ENCODE measurements at regions not wholly inside any gene's neighbourhood (a gene's known extent, or its start where the extent isn't known, plus 50 kb on each side); places are given as distances from the start of the nearest gene placed in this dataset.

DNA sequence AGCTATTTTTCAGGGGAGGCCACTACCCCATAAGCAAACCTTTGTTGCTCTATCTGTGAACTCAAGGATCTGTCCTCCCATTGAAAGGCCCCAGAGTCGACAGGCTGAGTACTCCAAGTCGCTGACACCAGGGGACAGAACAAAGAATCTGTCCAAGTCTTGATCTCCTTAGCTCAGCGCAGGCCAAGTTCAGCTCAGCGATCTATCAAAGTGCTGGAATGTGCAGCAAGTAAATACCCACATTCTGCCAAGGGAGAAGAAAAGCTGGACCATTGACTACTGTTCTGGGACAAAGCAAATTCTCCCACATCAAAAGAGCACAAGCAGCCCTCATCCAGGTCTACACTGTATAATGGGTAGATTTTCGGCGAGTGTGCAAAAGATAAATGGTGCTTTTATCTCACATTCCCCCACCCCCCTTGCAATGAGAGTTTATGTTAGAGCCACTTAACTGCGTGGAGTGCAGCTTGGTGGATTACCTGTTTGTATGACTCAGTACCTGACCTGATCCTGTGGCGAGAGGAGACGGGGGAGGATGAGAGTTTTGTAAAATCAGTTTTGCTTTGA lies 391.7 kb upstream of the SGCG start:
- TF ChIP-seq, protein P1, sequence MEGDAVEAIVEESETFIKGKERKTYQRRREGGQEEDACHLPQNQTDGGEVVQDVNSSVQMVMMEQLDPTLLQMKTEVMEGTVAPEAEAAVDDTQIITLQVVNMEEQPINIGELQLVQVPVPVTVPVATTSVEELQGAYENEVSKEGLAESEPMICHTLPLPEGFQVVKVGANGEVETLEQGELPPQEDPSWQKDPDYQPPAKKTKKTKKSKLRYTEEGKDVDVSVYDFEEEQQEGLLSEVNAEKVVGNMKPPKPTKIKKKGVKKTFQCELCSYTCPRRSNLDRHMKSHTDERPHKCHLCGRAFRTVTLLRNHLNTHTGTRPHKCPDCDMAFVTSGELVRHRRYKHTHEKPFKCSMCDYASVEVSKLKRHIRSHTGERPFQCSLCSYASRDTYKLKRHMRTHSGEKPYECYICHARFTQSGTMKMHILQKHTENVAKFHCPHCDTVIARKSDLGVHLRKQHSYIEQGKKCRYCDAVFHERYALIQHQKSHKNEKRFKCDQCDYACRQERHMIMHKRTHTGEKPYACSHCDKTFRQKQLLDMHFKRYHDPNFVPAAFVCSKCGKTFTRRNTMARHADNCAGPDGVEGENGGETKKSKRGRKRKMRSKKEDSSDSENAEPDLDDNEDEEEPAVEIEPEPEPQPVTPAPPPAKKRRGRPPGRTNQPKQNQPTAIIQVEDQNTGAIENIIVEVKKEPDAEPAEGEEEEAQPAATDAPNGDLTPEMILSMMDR (conservative IDR thresholded peaks at IDR 0.05; ENCODE audit: low read depth, low read length), result no peak
- TF ChIP-seq EZH2 (IDR thresholded peaks at IDR 0.05; ENCODE audit: low read length, unreplicated experiment), result no peak
